Activated T-cell treated with anti-CD3 and anti-CD28 coated beads, Interleukin-2, amount 50 U/mL, for 48 hours (primary cell): ENCODE measurements at regions not wholly inside any gene's neighbourhood (a gene's known extent, or its start where the extent isn't known, plus 50 kb on each side); places are given as distances from the start of the nearest gene placed in this dataset.

Experiments
- DNase-seq, 2 experiments: peaks; one replicate each; pipeline ENCODE4 v3.0.0-alpha.2; 2020

GRCh38 chr2:194203898-194204297 lies 1453.1 kb upstream of the SLC39A10 start:
- no peak for DNase-seq

DNA sequence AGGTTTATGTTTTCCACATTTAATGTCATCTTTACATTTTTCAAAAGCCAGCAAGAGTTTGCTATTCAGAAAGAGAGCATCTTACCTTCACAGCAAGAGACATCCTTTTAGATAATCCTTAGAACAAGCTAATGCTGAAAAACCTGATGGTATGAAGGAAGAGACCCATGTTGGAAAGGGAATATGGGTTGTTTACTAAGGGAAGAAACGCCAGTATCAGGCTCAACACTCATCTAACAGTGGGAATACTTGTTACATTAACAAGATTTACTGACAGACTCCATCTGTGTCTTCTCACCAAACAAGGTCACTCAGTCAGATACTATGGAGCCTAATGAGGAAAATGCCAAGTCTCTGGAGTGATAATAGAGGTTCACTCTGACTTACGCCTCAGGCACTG lies 1474.1 kb upstream of the SLC39A10 start:
- DNase-seq = no peak

DNA sequence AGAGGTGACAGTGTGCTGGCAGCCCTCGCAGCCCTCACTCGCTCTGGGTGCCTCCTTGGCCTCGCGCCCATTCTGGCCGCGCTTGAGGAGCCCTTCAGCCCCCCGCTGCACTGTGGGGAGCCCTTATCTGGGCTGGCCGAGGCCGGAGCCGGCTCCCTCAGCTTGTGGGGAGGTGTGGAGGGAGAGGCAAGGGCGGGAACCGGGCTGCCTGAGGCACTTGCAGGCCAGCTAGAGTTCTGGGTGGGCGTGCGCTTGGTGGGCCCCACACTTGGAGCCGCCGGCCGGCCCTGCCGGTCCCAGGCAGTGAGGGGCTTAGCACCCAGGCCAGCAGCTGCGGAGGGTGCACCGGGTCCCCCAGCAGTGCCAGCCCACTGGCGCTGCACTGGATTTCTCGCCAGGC lies 1480.9 kb upstream of the SLC39A10 start:
- DNase-seq = no peak

DNA sequence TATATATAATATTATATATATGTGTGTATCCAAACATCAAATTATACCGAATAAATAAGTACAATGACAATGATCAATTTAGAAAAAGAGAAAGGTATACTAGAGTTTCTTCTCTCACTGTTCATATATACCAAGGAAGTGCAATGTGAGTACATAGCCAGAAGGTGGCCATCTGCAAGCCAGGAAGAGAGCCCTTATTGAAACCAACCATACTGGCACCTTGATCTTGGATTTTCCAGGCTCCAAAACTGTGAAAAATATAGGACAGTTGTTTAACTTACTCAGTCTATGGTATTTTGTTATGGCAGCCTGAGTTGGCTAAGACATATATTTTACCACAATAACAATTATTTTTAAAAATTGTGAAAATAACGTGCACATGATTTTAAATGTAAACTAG lies 1490.2 kb upstream of the SLC39A10 start:
- DNase-seq = no peak

DNA sequence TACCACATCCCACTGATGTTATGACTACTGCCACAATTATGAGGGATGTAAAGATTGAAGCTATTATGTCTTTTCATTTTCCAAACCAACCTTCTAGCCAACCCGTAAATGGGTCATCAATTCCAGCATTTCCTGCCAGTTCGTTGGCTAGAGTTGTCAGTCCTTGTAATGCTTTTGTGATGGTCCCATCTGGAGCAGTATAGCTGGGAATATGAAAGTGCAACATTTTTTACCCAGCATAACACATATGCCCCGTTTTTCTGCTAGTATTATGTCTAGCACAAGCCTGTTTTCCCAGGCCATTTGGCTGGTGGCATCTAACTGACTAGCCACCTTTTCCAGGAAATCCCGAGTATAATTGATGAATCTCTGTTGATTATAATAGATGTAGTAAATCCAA lies 1501.6 kb upstream of the SLC39A10 start:
- DNase-seq = no peak

GRCh38 chr2:194151231-194151630 lies 1505.8 kb upstream of the SLC39A10 start:
- no peak for DNase-seq

DNA sequence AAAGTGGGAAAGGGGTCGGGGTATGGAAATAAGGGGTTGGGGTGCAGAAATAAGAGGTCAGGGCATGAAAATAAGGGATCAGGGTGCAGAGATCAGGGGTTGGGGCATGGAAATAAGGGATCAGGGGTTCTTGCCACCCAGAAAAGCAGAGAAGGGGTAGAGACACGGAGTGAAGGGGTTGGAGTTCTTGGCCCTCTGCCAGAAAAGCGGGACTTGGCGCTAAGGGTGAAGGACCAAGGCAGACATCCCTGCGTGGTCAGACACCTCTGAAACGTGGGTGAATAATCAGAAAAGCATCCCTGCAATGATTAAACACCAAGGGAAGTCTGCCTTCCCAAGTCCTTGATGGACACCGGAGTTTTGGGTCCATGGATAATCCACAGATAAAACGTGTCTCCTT lies 1521.6 kb upstream of the SLC39A10 start:
- DNase-seq = no peak

GRCh38 chr2:194128810-194129209 lies 1528.2 kb upstream of the SLC39A10 start:
- no peak for DNase-seq

DNA sequence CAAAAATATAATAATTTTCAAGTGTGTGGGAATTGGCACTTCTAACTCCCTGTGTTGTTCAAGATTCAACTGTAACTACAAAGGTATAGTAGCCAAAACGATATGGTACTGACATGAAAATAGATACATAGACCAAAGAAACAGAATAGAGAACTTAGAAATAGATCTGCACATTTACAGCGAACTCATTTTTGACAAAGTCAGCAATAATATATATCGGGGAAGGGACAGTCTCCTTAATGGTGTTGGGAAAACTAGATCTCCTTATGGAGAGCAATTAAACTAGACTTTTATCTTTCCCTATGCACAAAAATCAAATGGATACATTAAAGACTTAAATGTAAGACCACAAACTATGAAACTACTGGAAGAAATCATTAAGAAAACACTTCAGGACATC lies 1530.6 kb upstream of the SLC39A10 start:
- no peak for DNase-seq

DNA sequence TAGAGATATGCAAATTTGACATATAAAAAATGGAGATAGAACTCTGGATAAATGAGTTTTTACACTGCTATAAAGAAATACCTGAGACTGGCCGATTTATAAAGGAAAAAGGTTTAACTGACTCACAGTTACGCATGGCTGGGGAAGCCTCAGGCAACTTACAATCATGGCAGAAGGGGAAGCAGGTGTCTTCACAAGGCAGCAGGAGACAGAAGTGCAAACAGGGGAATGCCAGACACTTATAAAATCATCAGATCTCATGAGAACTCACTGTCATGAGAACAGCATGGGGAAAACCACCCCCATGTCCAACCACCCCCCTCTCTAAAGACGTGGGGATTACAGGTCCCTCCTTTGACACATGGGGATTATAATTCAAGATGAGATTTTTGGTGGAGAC lies 1540.2 kb upstream of the SLC39A10 start:
- DNase-seq = no peak

GRCh38 chr2:194105358-194105757 lies 1551.7 kb upstream of the SLC39A10 start:
- DNase-seq = no peak

DNA sequence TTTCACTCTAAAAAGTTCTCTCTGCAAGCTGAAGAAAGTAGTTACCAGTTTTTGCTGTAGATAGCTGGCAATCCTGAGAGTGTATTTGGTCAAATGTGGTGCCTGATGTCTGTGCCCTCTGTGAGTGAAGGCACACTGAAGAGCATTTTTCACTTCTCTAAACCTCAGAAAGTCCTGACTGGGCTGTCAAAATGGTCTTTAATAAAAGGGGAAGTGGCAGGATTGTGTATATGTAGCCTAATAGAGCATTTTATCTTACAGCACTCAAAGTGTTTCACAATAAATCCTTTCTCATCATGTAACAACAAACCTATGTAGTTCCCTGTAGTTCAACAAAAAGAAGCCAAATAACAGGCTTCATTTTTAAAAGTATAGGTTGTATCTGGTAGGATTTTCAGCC lies 1552.3 kb upstream of the SLC39A10 start:
- no peak for DNase-seq

- DNase-seq = no peak
Measured at GRCh38 chr2:194103941-194104659, 1552.9 kb upstream of the SLC39A10 start.

GRCh38 chr2:194102546-194102945 lies 1554.5 kb upstream of the SLC39A10 start:
- no peak for DNase-seq

DNA sequence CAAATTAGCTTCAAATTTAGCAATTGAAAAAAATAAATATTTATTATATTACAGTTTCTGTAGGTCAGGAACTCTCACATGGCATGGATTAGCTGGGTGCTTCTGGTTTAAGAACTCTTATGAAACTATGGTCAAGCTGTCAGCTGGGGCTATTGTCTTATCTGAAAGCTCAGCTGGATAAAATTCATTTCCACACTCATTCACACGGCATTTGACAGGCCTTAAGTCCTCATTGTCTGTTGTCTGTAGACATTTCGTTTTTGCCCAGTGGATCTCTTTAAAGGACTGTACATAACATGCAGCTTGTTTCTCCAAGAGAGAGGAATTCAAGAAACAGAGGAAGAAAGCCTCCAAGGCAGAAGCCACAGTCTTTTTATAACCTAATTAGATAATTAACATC lies 1556.8 kb upstream of the SLC39A10 start:
- no peak for DNase-seq

DNA sequence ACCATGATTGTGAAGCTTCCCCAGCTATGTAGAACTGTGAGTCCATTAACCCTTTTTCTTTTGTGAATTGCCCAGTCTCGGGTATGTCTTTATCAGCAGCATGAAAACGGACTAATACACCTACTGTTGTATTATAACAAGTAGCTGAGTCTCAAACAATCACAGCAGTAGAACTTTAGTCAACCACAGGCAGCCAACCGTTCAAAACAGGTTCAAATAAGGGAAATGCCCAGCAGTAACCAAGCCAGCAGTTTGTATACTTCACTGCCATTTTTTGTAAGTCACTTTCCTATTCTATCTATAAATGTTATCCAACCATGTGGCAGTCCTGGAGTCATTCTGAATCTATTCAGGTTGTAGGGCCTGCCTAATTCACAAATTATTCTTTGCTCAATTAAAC lies 1560.6 kb upstream of the SLC39A10 start:
- no peak for DNase-seq

GRCh38 chr2:194095359-194095758 lies 1561.7 kb upstream of the SLC39A10 start:
- no peak for DNase-seq

GRCh38 chr2:194090251-194090905 lies 1566.6 kb upstream of the SLC39A10 start:
- no peak for DNase-seq

DNA sequence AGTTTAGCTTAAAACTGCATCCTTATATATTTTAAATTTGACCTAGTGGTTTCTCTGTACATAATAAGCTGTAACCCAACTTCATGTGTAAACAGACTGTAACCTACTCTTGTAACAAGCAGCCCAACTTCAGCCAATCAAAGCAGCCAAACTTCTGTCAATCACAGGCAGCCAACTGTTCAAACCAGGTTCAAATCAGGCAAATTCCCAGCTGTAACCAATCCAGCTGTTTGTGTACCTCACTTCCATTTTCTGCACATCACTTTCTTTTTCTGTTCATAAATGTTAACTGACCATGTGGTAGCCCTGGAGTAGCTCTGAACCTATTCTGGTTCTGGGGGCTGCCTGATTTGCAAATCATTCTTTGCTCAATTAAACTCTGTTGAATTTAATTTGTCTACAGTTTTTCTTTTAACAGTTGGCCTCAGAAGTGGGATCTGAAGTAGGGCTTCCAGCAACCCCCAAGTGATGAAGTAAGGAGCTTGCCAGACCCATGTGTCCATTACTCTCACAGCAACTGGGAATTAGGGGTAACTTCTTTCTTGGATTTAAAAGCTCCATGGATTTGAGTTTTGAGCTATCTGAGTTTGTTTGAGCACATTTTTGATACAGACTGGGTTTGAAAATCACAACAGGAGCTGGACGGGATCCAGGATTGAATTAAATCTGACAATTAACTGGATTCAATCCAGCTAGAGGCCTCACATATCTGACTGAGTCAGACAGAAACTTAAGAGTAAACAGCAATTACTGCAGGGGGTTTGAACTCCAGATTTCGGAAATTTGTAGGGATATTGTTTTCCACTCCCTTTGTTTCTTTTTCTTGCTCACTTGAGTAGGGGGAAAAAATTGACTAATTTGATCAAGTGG lies 1569.7 kb upstream of the SLC39A10 start:
- DNase-seq = no peak

DNA sequence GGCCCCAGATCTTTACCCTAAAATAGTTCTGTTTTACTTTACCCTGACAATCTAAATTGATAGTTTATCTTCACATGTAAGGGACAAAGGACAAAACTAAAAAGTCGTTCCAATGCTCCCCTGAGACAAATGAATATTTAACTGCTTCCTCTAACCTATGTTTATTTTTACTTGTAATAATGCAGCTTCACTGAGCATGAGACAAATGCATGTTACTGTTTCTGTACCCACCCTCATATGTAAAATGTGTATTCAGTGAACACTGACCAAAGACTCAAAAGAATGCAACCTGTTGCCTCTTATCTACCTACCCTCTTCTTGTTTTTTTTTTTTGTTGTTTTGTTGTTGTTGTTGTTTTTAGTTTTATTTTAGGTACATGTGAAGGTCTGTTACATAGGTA lies 1570.9 kb upstream of the SLC39A10 start:
- DNase-seq = no peak

GRCh38 chr2:194079989-194080388 lies 1577.0 kb upstream of the SLC39A10 start:
- no peak for DNase-seq

DNA sequence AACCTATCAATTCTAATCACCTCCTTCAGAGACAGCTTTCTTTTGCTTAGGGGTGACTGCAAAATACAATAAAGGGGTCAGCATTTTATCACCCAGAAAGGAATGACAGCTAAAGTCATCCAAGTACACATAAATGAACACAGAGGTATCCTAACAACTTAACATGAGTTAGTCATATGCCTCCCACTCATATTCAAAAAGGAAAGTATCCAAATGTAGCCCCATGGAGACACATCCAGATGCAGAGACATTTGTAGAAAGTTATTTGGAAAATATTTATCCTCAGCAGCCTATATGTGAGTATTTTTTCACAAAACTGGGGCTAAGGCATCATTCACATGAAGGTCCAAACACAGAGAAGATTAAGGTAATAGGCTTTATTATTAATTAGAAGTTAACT lies 1579.7 kb upstream of the SLC39A10 start:
- no peak for DNase-seq

- no peak for DNase-seq
Measured at GRCh38 chr2:194062401-194062800, 1594.6 kb upstream of the SLC39A10 start.

DNA sequence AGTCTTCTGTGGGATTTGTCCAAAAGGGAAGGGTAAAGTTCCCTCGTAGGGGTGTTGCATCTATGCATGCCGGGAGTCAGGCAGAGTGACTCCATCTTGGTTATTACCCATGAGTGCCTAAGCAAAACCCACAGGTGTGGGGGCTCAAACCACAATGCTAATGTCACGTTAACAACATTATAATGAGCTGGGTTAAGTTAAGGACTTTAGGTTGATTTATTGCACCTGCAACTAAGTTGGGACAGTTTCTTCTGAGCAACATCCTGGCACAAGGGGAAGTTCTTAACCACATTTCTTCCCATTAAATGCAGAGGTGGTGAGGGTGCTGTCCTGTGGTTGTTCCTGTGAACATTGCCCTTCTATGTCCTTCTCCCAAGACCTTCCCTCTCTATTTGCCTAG lies 1596.8 kb upstream of the SLC39A10 start:
- no peak for DNase-seq
